OCI-LY3 (cell line): ENCODE measurements at regions not wholly inside any gene's neighbourhood (a gene's known extent, or its start where the extent isn't known, plus 50 kb on each side); places are given as distances from the start of the nearest gene placed in this dataset.

Experiments used
- CTCF ChIP-seq: fragments of 200-600, 300-600 bp; sonication (generic); IDR thresholded peaks from 2 replicates; pipeline ENCODE4 v1.5.1; 2014; ENCODE audit warnings: antibody characterized with exemption, low read length, low read depth
- EZH2phosphoT487 ChIP-seq: fragments of 200-600 bp; shearing (Covaris generic); IDR thresholded peaks from 2 replicates; pipeline ENCODE4 v1.6.1; 2018; ENCODE audit warnings: antibody characterized with exemption, mixed run types, low read depth

DNA sequence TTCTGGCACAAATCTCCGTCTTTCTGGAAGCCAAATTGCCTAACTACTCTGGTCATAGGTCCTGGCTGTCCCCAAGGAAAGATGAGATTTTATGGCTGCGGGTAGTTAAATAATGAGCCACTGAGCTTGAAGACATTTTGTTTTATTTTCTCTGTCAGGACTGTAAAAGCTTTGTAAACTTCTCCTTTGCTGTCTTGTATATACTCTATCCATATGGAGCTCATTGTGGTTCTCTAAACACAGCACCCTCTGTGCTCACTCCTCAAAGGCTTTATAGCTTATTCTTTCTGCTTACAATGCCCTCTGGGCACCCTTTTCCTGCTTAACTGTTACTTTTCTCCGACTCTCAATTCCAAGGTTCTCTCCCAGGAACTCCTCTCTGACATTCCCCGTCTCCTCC lies 209.1 kb downstream of the CMPK2 start:
- TF ChIP-seq CTCF, result no peak
- no peak for TF ChIP-seq EZH2phosphoT487
